ENCODE measurements at regions not wholly inside any gene's neighbourhood (a gene's known extent, or its start where the extent isn't known, plus 50 kb on each side); places are given as distances from the start of the nearest gene placed in this dataset.

DNA sequence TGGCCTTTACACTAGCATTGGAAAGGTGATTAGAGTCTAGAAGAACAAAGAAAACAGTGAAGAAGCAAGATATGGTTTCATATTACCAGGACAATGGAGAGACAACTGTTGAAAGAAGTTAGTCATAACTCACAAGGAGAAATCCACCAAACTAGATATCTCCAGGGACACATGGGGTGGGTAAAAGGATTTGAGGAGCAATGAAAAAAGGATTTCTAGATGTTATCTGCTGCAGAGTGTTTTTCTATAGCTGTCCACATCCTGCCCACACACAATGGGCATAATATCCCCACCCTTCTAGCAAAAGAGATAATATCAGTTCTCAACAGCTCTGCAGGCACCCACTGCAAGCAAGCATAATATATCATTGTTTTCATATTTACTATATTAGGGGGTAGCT, 303.1 kb downstream of the HAO1 start:
- Histone ChIP-seq H3K4me3 (ENCODE audit: low read depth in 1 of 2, low read length in 2 of 2) (no peak overlapping the region), H3K9ac (ENCODE audit: low read depth in 1 of 2, low read length in 2 of 2) (no peak overlapping the region), H3K27ac (ENCODE audit: low read depth, low read length) (no peak overlapping the region), H3K4me1 (ENCODE audit: control insufficient read depth in 1 of 2, insufficient read depth in 2 of 2, low read length in 2 of 2) (no peaks in the 10 kb centered on the region), H3K36me3 (ENCODE audit: control insufficient read depth in 1 of 2, insufficient read depth in 2 of 2, low read length in 2 of 2) (no peaks in the 10 kb centered on the region), H3K27me3 (ENCODE audit: control insufficient read depth in 1 of 2, insufficient read depth in 2 of 2, low read length in 2 of 2) (no peaks in the 10 kb centered on the region), H3K9me3 (ENCODE audit: control insufficient read depth in 1 of 2, low read length in 2 of 2) (no peaks in the 10 kb centered on the region)

DNA sequence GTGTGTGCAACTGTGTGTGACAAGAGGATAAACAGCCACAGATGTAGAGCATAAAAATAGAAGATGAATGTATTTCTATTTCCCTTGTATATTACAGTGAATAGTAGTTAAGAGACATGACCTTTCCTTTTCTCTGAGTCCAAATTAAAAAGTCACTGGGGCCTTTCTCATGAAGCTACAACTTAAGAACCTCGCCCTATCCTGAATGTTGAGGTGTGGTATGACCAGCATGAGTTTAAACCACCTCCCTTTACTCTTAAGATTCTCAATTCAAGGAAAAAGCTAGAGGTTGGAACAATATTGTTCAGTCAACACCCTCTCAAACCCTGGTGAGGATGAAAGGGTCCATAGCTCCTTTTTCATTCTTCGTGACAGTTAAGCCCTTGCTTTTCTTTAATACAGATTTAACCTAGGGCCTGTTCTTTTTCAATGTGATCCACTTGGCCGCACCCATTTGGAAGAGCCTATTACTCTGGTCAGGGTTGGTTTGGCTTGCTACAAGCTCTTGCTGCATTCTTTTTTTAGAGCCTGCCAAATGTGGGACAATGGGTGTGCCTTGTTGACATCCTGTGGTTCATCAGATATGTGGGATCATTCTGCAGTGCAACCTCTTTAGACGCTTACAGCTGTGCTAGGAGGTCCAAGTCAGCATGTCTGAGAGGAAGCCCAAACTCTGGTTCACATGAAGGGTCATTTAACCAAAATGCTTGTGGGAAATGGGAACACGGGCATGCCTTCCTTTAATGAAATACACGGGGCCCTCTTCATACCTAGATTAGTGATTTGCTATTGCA, 290.0 kb downstream of the HAO1 start:
- Histone ChIP-seq H3K9me3 (ENCODE audit: control insufficient read depth in 1 of 2, low read length in 2 of 2) (peaks cover 0 to 2% of the 10 kb centered on the region in 2 donors), H3K4me3 (ENCODE audit: low read depth in 1 of 2, low read length in 2 of 2) (no peak overlapping the region), H3K9ac (ENCODE audit: low read depth in 1 of 2, low read length in 2 of 2) (no peak overlapping the region), H3K27ac (ENCODE audit: low read depth, low read length) (no peak overlapping the region), H3K4me1 (ENCODE audit: control insufficient read depth in 1 of 2, insufficient read depth in 2 of 2, low read length in 2 of 2) (no peaks in the 10 kb centered on the region), H3K36me3 (ENCODE audit: control insufficient read depth in 1 of 2, insufficient read depth in 2 of 2, low read length in 2 of 2) (no peaks in the 10 kb centered on the region), H3K27me3 (ENCODE audit: control insufficient read depth in 1 of 2, insufficient read depth in 2 of 2, low read length in 2 of 2) (no peaks in the 10 kb centered on the region)

DNA sequence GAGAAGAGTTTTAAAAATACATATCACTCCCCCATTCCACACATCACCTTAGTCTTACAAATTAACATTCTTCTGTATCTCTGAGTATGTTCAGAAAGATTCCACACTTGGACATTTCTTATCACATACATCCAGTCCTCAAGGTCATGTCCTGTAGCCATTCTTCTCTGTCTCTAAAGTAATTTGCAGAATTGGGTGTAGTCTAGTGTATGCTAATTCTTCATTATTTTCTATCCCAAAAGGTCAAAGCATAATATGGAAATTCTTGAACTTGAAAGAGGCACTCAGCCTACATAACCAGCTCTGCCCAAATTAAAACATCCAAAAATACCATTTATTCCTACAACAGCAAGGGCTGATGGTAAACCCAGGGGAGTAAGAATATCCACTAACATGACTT, 286.0 kb downstream of the HAO1 start:
- H3K27ac ChIP-seq (ENCODE audit: low read depth, low read length): no peak overlapping the region
- no peaks in the 10 kb centered on the region for H3K36me3 ChIP-seq (ENCODE audit: control insufficient read depth in 1 of 2, insufficient read depth in 2 of 2, low read length in 2 of 2)
- no peaks in the 10 kb centered on the region for H3K9me3 ChIP-seq (ENCODE audit: control insufficient read depth in 1 of 2, low read length in 2 of 2)
- no peak overlapping the region for H3K9ac ChIP-seq (ENCODE audit: low read depth in 1 of 2, low read length in 2 of 2)
- H3K27me3 ChIP-seq (ENCODE audit: control insufficient read depth in 1 of 2, insufficient read depth in 2 of 2, low read length in 2 of 2): no peaks in the 10 kb centered on the region
- H3K4me3 ChIP-seq (ENCODE audit: low read depth in 1 of 2, low read length in 2 of 2): no peak overlapping the region
- no peaks in the 10 kb centered on the region for H3K4me1 ChIP-seq (ENCODE audit: control insufficient read depth in 1 of 2, insufficient read depth in 2 of 2, low read length in 2 of 2)

DNA sequence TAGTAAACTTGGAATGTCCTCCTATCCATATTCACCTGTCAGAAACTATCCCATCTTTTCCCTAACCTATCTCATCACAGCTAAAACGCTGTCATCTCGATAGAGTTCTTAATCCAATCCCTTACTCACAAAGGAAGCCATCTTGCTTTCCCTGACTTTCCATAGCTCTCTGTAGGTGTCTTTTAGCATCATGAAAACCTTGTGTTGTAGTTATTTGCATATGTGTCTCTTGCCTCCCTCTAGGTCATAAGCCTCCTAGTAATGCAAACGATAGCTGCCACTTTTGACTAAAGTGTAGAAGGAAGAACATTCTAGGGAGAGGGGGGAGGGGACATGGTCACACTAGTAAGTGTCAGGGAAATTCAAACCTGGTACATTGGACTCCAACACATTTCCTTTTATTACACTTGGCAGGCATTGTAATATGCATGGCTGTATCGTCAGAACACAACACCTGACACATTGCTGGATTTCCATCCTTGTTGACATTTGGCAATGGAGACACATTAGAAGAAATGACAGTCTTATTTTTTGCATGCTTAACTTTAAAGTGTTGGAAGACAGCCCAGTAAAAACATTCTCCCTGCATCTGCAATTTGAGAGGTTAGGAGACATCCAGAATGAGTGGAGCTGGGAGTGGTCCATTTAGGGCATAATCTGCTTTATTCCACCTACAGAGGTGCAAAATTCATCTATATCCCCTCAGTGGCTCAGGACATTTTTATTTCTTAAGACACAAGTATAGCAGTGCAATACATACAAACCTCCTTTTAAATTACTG, 283.4 kb downstream of the HAO1 start:
- no peaks in the 10 kb centered on the region for H3K9me3 ChIP-seq (ENCODE audit: control insufficient read depth in 1 of 2, low read length in 2 of 2)
- no peak overlapping the region for H3K4me3 ChIP-seq (ENCODE audit: low read depth in 1 of 2, low read length in 2 of 2)
- no peak overlapping the region for H3K9ac ChIP-seq (ENCODE audit: low read depth in 1 of 2, low read length in 2 of 2)
- H3K27me3 ChIP-seq (ENCODE audit: control insufficient read depth in 1 of 2, insufficient read depth in 2 of 2, low read length in 2 of 2): no peaks in the 10 kb centered on the region
- H3K27ac ChIP-seq (ENCODE audit: low read depth, low read length): no peak overlapping the region
- no peaks in the 10 kb centered on the region for H3K4me1 ChIP-seq (ENCODE audit: control insufficient read depth in 1 of 2, insufficient read depth in 2 of 2, low read length in 2 of 2)
- no peaks in the 10 kb centered on the region for H3K36me3 ChIP-seq (ENCODE audit: control insufficient read depth in 1 of 2, insufficient read depth in 2 of 2, low read length in 2 of 2)

DNA sequence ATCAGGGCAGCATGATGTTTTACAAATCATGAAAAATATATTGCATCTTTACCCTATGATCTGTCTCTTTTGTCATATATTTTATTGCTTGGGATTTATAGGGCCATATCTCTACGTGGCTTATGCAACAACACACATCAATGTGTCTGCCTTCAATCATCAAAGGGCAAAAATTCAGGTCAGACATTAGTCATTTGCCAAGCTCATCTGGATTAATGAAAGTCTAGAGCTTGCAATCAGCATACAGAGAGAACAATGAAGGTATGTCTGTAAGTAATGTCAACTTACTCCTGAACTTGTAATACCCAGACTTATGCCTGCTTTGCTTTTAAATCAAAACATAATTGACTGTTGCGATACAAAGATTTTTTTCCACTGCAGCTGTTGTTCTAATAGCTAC, 282.7 kb downstream of the HAO1 start:
- Histone ChIP-seq H3K36me3 (ENCODE audit: control insufficient read depth in 1 of 2, insufficient read depth in 2 of 2, low read length in 2 of 2) (no peaks in the 10 kb centered on the region), H3K4me1 (ENCODE audit: control insufficient read depth in 1 of 2, insufficient read depth in 2 of 2, low read length in 2 of 2) (no peaks in the 10 kb centered on the region), H3K27me3 (ENCODE audit: control insufficient read depth in 1 of 2, insufficient read depth in 2 of 2, low read length in 2 of 2) (no peaks in the 10 kb centered on the region), H3K4me3 (ENCODE audit: low read depth in 1 of 2, low read length in 2 of 2) (no peak overlapping the region), H3K27ac (ENCODE audit: low read depth, low read length) (no peak overlapping the region), H3K9ac (ENCODE audit: low read depth in 1 of 2, low read length in 2 of 2) (no peak overlapping the region), H3K9me3 (ENCODE audit: control insufficient read depth in 1 of 2, low read length in 2 of 2) (no peaks in the 10 kb centered on the region)

DNA sequence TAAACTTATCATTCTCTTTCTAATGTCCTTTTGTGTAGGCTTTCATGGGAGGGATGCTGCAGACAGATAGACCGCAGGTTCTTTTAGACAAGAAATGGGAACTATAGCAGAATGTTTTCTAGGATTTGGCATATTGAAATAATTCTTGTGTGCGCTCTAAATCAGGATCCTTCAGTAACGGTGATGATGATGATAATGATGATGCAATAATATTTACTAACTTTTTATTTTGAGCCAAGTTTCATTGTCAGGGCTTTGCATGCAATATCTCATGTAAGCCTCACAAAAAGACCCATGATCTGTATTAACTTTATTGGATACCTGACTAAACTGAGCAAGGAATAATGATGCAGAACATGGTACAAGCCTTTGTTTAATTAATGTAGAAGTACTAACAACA, 280.1 kb downstream of the HAO1 start:
- Histone ChIP-seq H3K4me1 (ENCODE audit: control insufficient read depth in 1 of 2, insufficient read depth in 2 of 2, low read length in 2 of 2) (no peaks in the 10 kb centered on the region), H3K27me3 (ENCODE audit: control insufficient read depth in 1 of 2, insufficient read depth in 2 of 2, low read length in 2 of 2) (no peaks in the 10 kb centered on the region), H3K27ac (ENCODE audit: low read depth, low read length) (no peak overlapping the region), H3K36me3 (ENCODE audit: control insufficient read depth in 1 of 2, insufficient read depth in 2 of 2, low read length in 2 of 2) (no peaks in the 10 kb centered on the region), H3K9me3 (ENCODE audit: control insufficient read depth in 1 of 2, low read length in 2 of 2) (no peaks in the 10 kb centered on the region), H3K4me3 (ENCODE audit: low read depth in 1 of 2, low read length in 2 of 2) (no peak overlapping the region), H3K9ac (ENCODE audit: low read depth in 1 of 2, low read length in 2 of 2) (no peak overlapping the region)

DNA sequence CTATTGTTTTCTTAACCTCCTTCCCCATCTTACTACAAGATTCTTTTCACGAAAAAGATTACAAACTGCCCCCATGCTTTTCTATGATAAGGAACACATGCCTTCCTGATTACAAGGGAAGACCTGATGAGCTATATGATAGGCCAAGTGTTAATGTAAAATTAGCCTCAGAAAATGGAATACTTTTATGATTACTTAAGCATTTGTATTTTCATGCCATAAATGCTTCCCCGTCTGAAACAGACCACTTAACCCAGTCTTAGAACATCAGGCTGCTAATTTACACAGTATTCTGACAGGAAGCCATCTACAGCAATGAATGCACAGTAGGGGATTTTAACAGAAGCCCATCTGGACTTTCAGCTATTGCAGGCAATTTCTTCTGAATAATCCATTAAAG, 274.9 kb downstream of the HAO1 start:
- H3K4me1 ChIP-seq (ENCODE audit: control insufficient read depth in 1 of 2, insufficient read depth in 2 of 2, low read length in 2 of 2): no peaks in the 10 kb centered on the region
- no peaks in the 10 kb centered on the region for H3K36me3 ChIP-seq (ENCODE audit: control insufficient read depth in 1 of 2, insufficient read depth in 2 of 2, low read length in 2 of 2)
- H3K27ac ChIP-seq (ENCODE audit: low read depth, low read length): no peak overlapping the region

DNA sequence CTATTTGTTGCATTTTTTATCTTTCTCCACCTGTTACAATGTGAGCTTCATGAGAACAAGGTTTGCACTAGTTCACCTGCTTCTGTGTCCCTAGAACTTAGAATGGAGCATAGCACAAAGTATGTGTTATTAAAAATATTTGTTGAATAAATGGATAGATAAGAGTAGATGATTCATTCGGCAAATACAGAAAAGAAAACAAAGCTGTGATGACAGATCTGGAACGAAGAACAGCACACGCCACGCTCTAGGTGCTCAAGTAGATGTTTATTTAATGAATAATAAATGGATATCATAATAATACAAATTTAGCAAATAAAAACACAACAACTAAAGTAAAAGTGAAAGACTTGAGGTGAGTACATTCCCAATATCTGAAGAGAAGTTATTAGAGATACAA, 273.1 kb downstream of the HAO1 start:
- Histone ChIP-seq H3K4me3 (ENCODE audit: low read depth in 1 of 2, low read length in 2 of 2) (no peak overlapping the region), H3K27me3 (ENCODE audit: control insufficient read depth in 1 of 2, insufficient read depth in 2 of 2, low read length in 2 of 2) (no peaks in the 10 kb centered on the region), H3K36me3 (ENCODE audit: control insufficient read depth in 1 of 2, insufficient read depth in 2 of 2, low read length in 2 of 2) (no peaks in the 10 kb centered on the region), H3K9ac (ENCODE audit: low read depth in 1 of 2, low read length in 2 of 2) (no peak overlapping the region), H3K9me3 (ENCODE audit: control insufficient read depth in 1 of 2, low read length in 2 of 2) (no peaks in the 10 kb centered on the region), H3K4me1 (ENCODE audit: control insufficient read depth in 1 of 2, insufficient read depth in 2 of 2, low read length in 2 of 2) (no peaks in the 10 kb centered on the region), H3K27ac (ENCODE audit: low read depth, low read length) (no peak overlapping the region)

More for the DNA sequence above, 274.9 kb downstream of the HAO1 start:
- H3K27me3 ChIP-seq (ENCODE audit: control insufficient read depth in 1 of 2, insufficient read depth in 2 of 2, low read length in 2 of 2): no peaks in the 10 kb centered on the region
- no peak overlapping the region for H3K4me3 ChIP-seq (ENCODE audit: low read depth in 1 of 2, low read length in 2 of 2)
- H3K9me3 ChIP-seq (ENCODE audit: control insufficient read depth in 1 of 2, low read length in 2 of 2): no peaks in the 10 kb centered on the region
- no peak overlapping the region for H3K9ac ChIP-seq (ENCODE audit: low read depth in 1 of 2, low read length in 2 of 2)

DNA sequence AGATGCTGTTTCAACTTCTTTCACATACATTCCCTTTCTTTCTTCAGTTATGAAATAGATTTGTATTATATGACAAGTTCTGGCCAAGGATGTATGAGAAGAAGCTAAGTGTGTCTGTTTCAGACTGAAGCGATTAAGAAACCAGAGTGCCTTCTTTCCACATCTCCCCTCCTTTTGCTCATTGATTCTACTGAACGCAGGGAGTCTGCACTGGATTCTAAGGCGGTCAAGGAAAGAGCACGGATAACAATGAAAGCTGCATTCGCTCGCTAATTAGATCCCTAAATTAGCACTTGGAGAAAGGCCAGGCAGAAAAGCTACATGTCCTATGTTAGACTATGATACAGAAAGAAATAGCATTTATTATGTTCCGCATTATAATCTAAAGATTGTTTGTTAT, 267.7 kb downstream of the HAO1 start:
- no peaks in the 10 kb centered on the region for H3K4me1 ChIP-seq (ENCODE audit: control insufficient read depth in 1 of 2, insufficient read depth in 2 of 2, low read length in 2 of 2)
- no peak overlapping the region for H3K4me3 ChIP-seq (ENCODE audit: low read depth in 1 of 2, low read length in 2 of 2)
- H3K36me3 ChIP-seq (ENCODE audit: control insufficient read depth in 1 of 2, insufficient read depth in 2 of 2, low read length in 2 of 2): no peaks in the 10 kb centered on the region
- H3K27me3 ChIP-seq (ENCODE audit: control insufficient read depth in 1 of 2, insufficient read depth in 2 of 2, low read length in 2 of 2): no peaks in the 10 kb centered on the region
- no peak overlapping the region for H3K9ac ChIP-seq (ENCODE audit: low read depth in 1 of 2, low read length in 2 of 2)
- H3K9me3 ChIP-seq (ENCODE audit: control insufficient read depth in 1 of 2, low read length in 2 of 2): no peaks in the 10 kb centered on the region
- H3K27ac ChIP-seq (ENCODE audit: low read depth, low read length): no peak overlapping the region

DNA sequence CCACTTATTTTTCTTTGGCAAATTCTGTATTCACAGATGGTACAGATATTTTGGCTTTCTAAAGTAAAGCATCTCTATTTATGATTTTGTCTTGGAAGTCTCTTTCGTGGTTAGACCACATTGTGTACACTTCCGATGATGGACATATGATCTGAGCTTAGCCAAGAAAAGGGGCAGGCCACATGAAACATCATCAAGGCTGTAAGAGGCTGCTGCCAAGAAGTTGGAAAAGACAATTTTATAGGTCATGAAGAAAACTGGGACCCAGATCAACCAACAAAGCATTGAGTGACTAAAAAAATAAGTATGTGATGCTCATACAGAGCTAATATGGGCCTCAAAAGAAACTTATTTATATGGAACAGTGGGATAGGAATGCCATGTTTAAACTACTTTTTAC, 266.4 kb downstream of the HAO1 start:
- Histone ChIP-seq H3K4me3 (ENCODE audit: low read depth in 1 of 2, low read length in 2 of 2) (no peak overlapping the region), H3K27me3 (ENCODE audit: control insufficient read depth in 1 of 2, insufficient read depth in 2 of 2, low read length in 2 of 2) (no peaks in the 10 kb centered on the region), H3K9ac (ENCODE audit: low read depth in 1 of 2, low read length in 2 of 2) (no peak overlapping the region)

More for the DNA sequence above, 266.4 kb downstream of the HAO1 start:
- Histone ChIP-seq H3K4me1 (ENCODE audit: control insufficient read depth in 1 of 2, insufficient read depth in 2 of 2, low read length in 2 of 2) (no peaks in the 10 kb centered on the region), H3K9me3 (ENCODE audit: control insufficient read depth in 1 of 2, low read length in 2 of 2) (no peaks in the 10 kb centered on the region), H3K27ac (ENCODE audit: low read depth, low read length) (no peak overlapping the region), H3K36me3 (ENCODE audit: control insufficient read depth in 1 of 2, insufficient read depth in 2 of 2, low read length in 2 of 2) (no peaks in the 10 kb centered on the region)

All from duodenal mucosa (tissue), 2 donors.